Activated T-cell treated with anti-CD3 and anti-CD28 coated beads for 48 hours (primary cell): ENCODE measurements at regions not wholly inside any gene's neighbourhood (a gene's known extent, or its start where the extent isn't known, plus 50 kb on each side); places are given as distances from the start of the nearest gene placed in this dataset.

Experiments
- DNase-seq: peaks from one replicate; pipeline ENCODE4 v3.0.0-alpha.2; 2020; ENCODE audit warnings: low read depth

GRCh38 chr4:130511776-130512175 lies 1415.8 kb downstream of the C4orf33 start:
- DNase-seq = no peak

- DNase-seq = no peak
Measured at GRCh38 chr4:130524057-130524456, 1428.1 kb downstream of the C4orf33 start.

- no peak for DNase-seq
Measured at GRCh38 chr4:130530505-130530904, 1434.6 kb downstream of the C4orf33 start.

GRCh38 chr4:130534651-130535050 lies 1438.7 kb downstream of the C4orf33 start:
- DNase-seq = no peak

GRCh38 chr4:130542953-130543352 lies 1447.0 kb downstream of the C4orf33 start:
- no peak for DNase-seq

- DNase-seq = no peak
Measured at GRCh38 chr4:130545171-130545570, 1449.2 kb downstream of the C4orf33 start.

- DNase-seq = no peak
Measured at GRCh38 chr4:130545596-130545995, 1449.6 kb downstream of the C4orf33 start.

- DNase-seq = no peak
Measured at GRCh38 chr4:130559268-130559667, 1463.3 kb downstream of the C4orf33 start.

- no peak for DNase-seq
Measured at GRCh38 chr4:130563185-130563888, 1467.4 kb downstream of the C4orf33 start.

GRCh38 chr4:130563889-130564418 lies 1468.0 kb downstream of the C4orf33 start:
- DNase-seq = no peak

- no peak for DNase-seq
Measured at GRCh38 chr4:130568746-130569145, 1472.8 kb downstream of the C4orf33 start.

GRCh38 chr4:130573742-130574141 lies 1477.8 kb downstream of the C4orf33 start:
- no peak for DNase-seq

- DNase-seq = no peak
Measured at GRCh38 chr4:130574215-130574614, 1478.3 kb downstream of the C4orf33 start.

GRCh38 chr4:130576218-130576617 lies 1480.3 kb downstream of the C4orf33 start:
- no peak for DNase-seq

- no peak for DNase-seq
Measured at GRCh38 chr4:130591091-130591490, 1495.1 kb downstream of the C4orf33 start.

- DNase-seq = no peak
Measured at GRCh38 chr4:130600706-130601105, 1504.8 kb downstream of the C4orf33 start.

- no peak for DNase-seq
Measured at GRCh38 chr4:130603043-130603442, 1507.1 kb downstream of the C4orf33 start.

GRCh38 chr4:130608121-130608520 lies 1512.2 kb downstream of the C4orf33 start:
- no peak for DNase-seq

- DNase-seq = no peak
Measured at GRCh38 chr4:130628531-130628930, 1532.6 kb downstream of the C4orf33 start.

- DNase-seq = no peak
Measured at GRCh38 chr4:130632731-130633604, 1537.0 kb downstream of the C4orf33 start.

GRCh38 chr4:130636486-130636885 lies 1540.5 kb downstream of the C4orf33 start:
- DNase-seq = no peak

GRCh38 chr4:130640592-130640991 lies 1544.6 kb downstream of the C4orf33 start:
- DNase-seq = no peak

GRCh38 chr4:130646886-130647285 lies 1550.9 kb downstream of the C4orf33 start:
- no peak for DNase-seq
